Heart right ventricle (tissue), 16 donors: ENCODE measurements at regions not wholly inside any gene's neighbourhood (a gene's known extent, or its start where the extent isn't known, plus 50 kb on each side); places are given as distances from the start of the nearest gene placed in this dataset.

ENCODE experiments used
- ATAC-seq, 8 donors: fragments of 200-7000 bp; cut with Tn5 transposase; one replicate each; pipeline ENCODE4 v1.9.1; 2020; ENCODE audit warnings: mild to moderate bottlenecking in 8 of 8, moderate library complexity in 8 of 8, moderate number of reproducible peaks in 1 of 8
- DNase-seq, 2 donors: peaks; one replicate each; pipeline ENCODE4 v3.0.0-alpha.2; 2020
- H3K27ac ChIP-seq, 10 donors: fragments of 200-600 bp; sonication (generic) in 2 of 10; one replicate each; pipeline versions ENCODE4 v1.5.0 to v1.8.0; 2020 to 2022; ENCODE audit warnings: mild to moderate bottlenecking in 3 of 10
- H3K27me3 ChIP-seq, 7 donors: fragments of 200-600 bp; one replicate each; pipeline ENCODE4 v1.8.0; 2021 to 2022; ENCODE audit warnings: mild to moderate bottlenecking in 2 of 7
- H3K36me3 ChIP-seq, 9 donors: fragments of 200-600 bp; sonication (generic) in 1 of 9; one replicate each; pipeline versions ENCODE4 v1.5.0 to v1.8.0; 2020 to 2022; ENCODE audit warnings: mild to moderate bottlenecking in 2 of 9
- H3K4me1 ChIP-seq, 9 donors: fragments of 200-600 bp; sonication (generic) in 1 of 9; one replicate each; pipeline versions ENCODE4 v1.5.0 to v1.8.0; 2020 to 2022; ENCODE audit warnings: mild to moderate bottlenecking in 4 of 9
- H3K4me3 ChIP-seq, 10 donors: fragments of 200-600 bp; sonication (generic) in 2 of 10; one replicate each; pipeline versions ENCODE4 v1.5.0 to v1.8.0; 2020 to 2022; ENCODE audit warnings: mild to moderate bottlenecking in 7 of 10, moderate library complexity in 2 of 10
- H3K9me3 ChIP-seq, 11 donors: fragments of 200-600 bp in 10 of 11; sonication (generic) in 2 of 11; one replicate each; pipeline versions ENCODE4 v1.5.0 to v1.8.0; 2013 to 2022; ENCODE audit warnings: mild to moderate bottlenecking in 2 of 11, control low read depth in 1 of 11, moderate library complexity in 1 of 11
- WGBS, 2 donors: extraction: QIAGEN DNeasy Blood & Tissue Kit; methylation state at CpG; one replicate each; pipeline ENCODE4 v1.1.7; 2013; ENCODE audit warnings: inconsistent platforms in 1 of 2; 5-methylcytosine and 5-hydroxymethylcytosine counted together
- intact Hi-C, 10 donors: fragments of 100-400 bp; cut with DNase I; formaldehyde crosslinking; loops; one replicate each; pipeline versions ENCODE4 v1.11.1 to v1.14.2; 2022
- TF ChIP-seq, protein P1 (sequence below), 9 donors: fragments of 200-600 bp; sonication (generic) in 2 of 9; IDR thresholded peaks; one replicate each; pipeline versions ENCODE4 v1.5.0 to v1.8.0; 2021 to 2022; ENCODE audit warnings: antibody characterized with exemption in 9 of 9, mild to moderate bottlenecking in 5 of 9, moderate library complexity in 1 of 9
- donor health status: Arrhythmogenic right ventricular cardiomyopathy.
- donor health status: ischemic (EF 13 %, LVEDD 7.1; RV severe dilation, severe dysfunction).
- donor health status: healthy with polysubstance abuse.
- donor health status: DM: no; HTN: yes; CAD: no.
- donor health status: DM: no; HTN: no; CAD: no.
- donor health status: ischemic (EF 25% LVEDD 6.9; RV normal size, moderate dysfunction).
- donor health status: ischemic (EF 25% LVEDD 5.7; RV mildly dilated, moderate dysfunction).
- donor health status: healthy.
- donor health status: DM: yes; HTN: yes; CAD: no.
- donor health status: Ischemic cardiomyopathy.
- donor health status: ischemic (EF 35%, LVEDD 5.7; RV mildly dilated, moderate dysfunction).
- donor health status: nonischemic (EF 11% LVEDD 7.7; RV severe dilation, severe dysfunction).
- donor health status: DM: yes; HTN: yes; CAD: no.
- donor health status: PGD.
- donor health status: ischemic (EF 29% LVEDD 5.4; RV normal size, mild dysfunction).
- donor health status: nonischemic (EF 23%, LVEDD 6.1; RV moderate dilation, normal function).

DNA sequence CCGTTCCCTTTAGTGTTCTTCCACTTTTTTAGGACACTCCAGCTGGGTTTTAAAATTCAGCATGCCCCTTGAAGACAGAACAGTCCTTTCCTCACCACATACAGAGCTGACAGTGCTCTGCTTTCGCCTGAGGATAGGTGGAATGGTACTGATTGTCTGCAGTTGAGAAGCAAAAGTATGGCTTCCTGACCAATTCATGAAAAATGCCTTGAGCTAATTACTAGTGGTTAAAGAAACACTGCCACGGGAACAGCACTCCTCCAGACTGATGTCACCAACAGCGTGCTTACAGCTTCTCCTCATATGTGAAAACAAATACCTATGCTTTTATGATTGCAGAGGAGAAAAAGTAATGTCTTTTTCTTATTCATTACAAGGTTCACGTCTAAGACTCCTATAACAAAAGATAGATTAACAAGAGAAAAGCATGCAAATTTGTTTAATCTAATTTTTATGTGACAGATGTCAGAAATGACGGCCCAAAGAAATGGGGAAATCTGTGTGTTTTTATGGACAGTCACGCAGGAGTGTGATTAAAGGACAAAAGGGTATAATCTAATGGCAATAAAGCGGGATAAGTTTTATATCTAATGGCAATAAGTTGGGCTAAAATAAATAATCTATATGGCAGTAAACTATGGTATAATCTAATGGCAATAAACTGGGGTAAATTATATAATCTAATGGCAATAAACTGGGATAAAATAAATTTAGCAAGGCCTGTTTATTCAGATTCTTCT lies 123.4 kb upstream of the ARHGAP42 start:
- intact Hi-C loops: no loop called here
- Histone ChIP-seq H3K9me3 (no peaks in the 10 kb centered on the region), H3K4me3 (no peak overlapping the region), H3K36me3 (no peaks in the 10 kb centered on the region), H3K4me1 (peaks cover 0 to 31% (median 22%) of the 10 kb centered on the region in 9 donors), H3K27ac (no peak overlapping the region), H3K27me3 (no peaks in the 10 kb centered on the region)
- no peak for DNase-seq
- ATAC-seq: no peak
- WGBS, 2 donors: 92 to 93% methylated on average over 8 of the region's 8 CpGs
- TF ChIP-seq, protein P1, sequence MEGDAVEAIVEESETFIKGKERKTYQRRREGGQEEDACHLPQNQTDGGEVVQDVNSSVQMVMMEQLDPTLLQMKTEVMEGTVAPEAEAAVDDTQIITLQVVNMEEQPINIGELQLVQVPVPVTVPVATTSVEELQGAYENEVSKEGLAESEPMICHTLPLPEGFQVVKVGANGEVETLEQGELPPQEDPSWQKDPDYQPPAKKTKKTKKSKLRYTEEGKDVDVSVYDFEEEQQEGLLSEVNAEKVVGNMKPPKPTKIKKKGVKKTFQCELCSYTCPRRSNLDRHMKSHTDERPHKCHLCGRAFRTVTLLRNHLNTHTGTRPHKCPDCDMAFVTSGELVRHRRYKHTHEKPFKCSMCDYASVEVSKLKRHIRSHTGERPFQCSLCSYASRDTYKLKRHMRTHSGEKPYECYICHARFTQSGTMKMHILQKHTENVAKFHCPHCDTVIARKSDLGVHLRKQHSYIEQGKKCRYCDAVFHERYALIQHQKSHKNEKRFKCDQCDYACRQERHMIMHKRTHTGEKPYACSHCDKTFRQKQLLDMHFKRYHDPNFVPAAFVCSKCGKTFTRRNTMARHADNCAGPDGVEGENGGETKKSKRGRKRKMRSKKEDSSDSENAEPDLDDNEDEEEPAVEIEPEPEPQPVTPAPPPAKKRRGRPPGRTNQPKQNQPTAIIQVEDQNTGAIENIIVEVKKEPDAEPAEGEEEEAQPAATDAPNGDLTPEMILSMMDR (IDR thresholded peaks at IDR 0.05): no peak

DNA sequence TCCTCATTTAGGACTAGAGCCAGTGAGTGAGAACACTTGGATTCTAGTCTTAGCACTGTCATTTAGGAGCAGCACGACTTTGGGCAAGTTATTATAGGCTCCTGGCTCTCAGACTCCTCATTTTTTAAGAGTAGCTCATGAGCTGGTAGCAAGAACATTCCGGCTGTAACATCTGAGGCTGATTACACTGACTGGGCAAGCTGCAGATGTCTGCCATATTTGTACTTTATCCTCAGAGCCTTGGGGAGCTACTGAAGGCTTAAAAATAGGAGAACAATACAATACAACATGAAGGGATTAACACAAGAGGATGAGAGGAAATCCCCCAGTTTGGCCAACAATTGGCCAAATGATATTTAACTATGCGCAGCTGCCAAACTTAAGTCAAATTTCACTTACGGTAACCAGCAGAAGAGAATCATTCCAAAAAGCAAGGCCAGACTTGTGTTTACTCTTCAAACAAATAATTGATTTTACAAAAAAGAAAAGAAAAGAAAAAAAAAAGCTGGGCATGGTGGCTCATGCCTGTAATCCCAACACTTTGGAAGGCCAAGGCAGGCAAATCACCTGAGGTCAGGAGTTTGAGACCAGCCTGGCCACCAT lies 113.1 kb upstream of the ARHGAP42 start:
- Histone ChIP-seq H3K36me3 (no peaks in the 10 kb centered on the region), H3K4me3 (no peak overlapping the region), H3K9me3 (no peaks in the 10 kb centered on the region), H3K27me3 (no peaks in the 10 kb centered on the region), H3K27ac (no peak overlapping the region), H3K4me1 (peaks cover 0 to 7% (median 0%) of the 10 kb centered on the region in 9 donors)
- no peak for DNase-seq
- TF ChIP-seq, protein P1 (IDR thresholded peaks at IDR 0.05): no peak
- ATAC-seq: no peak
- WGBS, 2 donors: 74 to 82% methylated on average over 4 of the region's 4 CpGs
- intact Hi-C loops: no loop called here

DNA sequence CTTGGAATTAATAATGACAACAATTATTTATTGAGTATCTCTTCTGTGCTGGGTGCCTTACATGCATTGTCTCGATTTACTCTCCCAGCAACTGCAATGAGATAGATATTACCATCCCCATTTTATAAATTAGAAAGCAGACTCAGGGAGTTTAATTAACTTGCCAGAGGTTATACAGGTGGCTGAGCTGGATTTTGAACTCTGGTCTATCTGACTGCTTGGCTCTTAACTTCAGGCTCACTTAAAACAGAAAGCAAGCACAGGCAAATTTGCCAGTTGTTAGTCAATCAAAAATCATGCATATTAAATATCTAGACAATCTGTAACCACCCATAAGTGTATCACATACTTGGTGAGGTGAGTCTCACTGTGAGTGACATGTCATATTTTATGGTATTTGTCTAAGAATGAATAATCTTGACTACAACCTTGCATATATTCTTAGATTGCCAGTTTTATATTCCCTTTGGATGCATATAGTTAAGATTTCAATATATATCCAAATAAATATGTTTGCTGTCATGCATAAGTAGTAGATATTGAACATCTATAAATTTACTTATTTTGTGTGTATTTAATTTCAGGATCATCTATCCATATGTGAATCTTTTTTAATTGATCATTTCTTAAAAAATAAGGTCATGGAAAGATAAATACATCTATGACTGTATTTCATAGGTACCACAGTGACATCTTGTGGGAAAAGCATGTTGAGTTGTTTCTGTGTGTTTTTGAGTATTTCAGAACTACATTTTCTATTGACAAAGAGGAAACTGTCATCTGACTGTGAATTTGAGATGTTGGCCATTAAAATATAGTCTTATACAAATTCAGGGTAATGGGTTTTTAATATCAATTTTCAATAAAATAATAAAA lies 112.0 kb upstream of the ARHGAP42 start:
- intact Hi-C loops: loop anchor here in 8 of 10 donors (5.0 kb wide), 8 partner anchors 57 to 357 kb away; partner anchors contain the start of gene ARHGAP42 (in 2 of the 8)
- no peaks in the 10 kb centered on the region for H3K9me3 ChIP-seq
- no peak overlapping the region for H3K4me3 ChIP-seq
- H3K4me1 ChIP-seq: peaks cover 0 to 7% (median 0%) of the 10 kb centered on the region in 9 donors
- peak in 4 of 8 donors; percentile 41 to 72 (median 56) for ATAC-seq
- H3K27ac ChIP-seq: no peak overlapping the region
- DNase-seq: no peak
- WGBS, 2 donors: 81 to 93% methylated on average over 1 of the region's 1 CpG
- no peaks in the 10 kb centered on the region for H3K27me3 ChIP-seq
- no peaks in the 10 kb centered on the region for H3K36me3 ChIP-seq
- TF ChIP-seq, protein P1 (IDR thresholded peaks at IDR 0.05): peak in 7 of 9 donors; percentile 31 to 63 (median 54)
